ENCODE measurements at regions not wholly inside any gene's neighbourhood (a gene's known extent, or its start where the extent isn't known, plus 50 kb on each side); places are given as distances from the start of the nearest gene placed in this dataset.
A peak's percentile ranks its signal among the peaks of the same experiment; 100 is the strongest.

DNA sequence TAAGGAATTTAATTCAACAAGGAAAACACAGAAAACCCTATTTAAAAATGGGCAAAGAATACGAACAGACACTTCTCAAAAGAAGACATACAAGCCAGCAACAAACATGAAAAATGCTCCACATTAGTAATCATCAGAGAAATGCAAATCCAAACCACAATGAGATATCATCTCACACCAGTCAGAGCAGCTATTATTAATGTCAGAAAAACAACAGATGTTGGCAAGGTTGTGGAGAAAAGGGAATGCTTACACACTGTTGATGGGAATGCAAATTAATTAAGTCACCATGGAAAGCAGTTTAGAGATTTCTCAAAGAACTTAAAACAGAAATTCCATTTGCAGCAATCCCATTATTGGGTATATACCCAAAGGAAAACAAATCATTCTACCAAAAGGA lies 55.2 kb downstream of the GCC1 start:
- DNase-seq (ENCODE audit: low spot score), result no peak
- H3K4me1 ChIP-seq, result no peaks in the 10 kb centered on the region
- H3K9me3 ChIP-seq, result peaks cover 0 to 10% of the 10 kb centered on the region in 2 donors
- H3K36me3 ChIP-seq, result no peaks in the 10 kb centered on the region
- TF ChIP-seq, protein P1, sequence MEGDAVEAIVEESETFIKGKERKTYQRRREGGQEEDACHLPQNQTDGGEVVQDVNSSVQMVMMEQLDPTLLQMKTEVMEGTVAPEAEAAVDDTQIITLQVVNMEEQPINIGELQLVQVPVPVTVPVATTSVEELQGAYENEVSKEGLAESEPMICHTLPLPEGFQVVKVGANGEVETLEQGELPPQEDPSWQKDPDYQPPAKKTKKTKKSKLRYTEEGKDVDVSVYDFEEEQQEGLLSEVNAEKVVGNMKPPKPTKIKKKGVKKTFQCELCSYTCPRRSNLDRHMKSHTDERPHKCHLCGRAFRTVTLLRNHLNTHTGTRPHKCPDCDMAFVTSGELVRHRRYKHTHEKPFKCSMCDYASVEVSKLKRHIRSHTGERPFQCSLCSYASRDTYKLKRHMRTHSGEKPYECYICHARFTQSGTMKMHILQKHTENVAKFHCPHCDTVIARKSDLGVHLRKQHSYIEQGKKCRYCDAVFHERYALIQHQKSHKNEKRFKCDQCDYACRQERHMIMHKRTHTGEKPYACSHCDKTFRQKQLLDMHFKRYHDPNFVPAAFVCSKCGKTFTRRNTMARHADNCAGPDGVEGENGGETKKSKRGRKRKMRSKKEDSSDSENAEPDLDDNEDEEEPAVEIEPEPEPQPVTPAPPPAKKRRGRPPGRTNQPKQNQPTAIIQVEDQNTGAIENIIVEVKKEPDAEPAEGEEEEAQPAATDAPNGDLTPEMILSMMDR (IDR thresholded peaks at IDR 0.05), result no peak
- no peak overlapping the region for H3K27ac ChIP-seq
- H3K4me3 ChIP-seq, result no peak overlapping the region
- H3K27me3 ChIP-seq, result no peaks in the 10 kb centered on the region

DNA sequence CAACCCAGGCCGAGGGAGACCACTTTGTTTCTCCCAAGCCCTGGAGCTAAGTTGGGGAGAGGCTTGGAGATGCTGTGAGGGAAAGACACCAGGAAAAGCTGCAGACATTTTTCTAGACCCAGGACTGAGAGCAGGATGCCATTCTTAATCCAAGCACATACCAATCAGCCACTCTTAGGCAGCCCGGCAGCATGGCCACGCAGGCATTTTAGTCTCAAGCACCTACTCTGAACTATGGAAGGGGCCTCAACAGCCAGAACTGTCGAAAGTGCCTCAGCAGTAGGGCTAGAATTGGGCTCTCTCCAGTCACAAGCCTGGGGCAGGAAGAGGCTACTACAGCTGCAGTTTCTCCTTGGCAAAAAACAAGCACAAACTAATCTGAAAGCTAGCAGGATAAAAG lies 57.8 kb downstream of the GCC1 start:
- H3K36me3 ChIP-seq, result no peaks in the 10 kb centered on the region
- no peak overlapping the region for H3K27ac ChIP-seq
- H3K4me1 ChIP-seq, result no peaks in the 10 kb centered on the region
- no peak for DNase-seq (ENCODE audit: low spot score)
- no peak overlapping the region for H3K4me3 ChIP-seq
- peaks cover 0 to 10% of the 10 kb centered on the region in 2 donors for H3K9me3 ChIP-seq
- TF ChIP-seq, protein P1 (IDR thresholded peaks at IDR 0.05), result no peak
- no peaks in the 10 kb centered on the region for H3K27me3 ChIP-seq

DNA sequence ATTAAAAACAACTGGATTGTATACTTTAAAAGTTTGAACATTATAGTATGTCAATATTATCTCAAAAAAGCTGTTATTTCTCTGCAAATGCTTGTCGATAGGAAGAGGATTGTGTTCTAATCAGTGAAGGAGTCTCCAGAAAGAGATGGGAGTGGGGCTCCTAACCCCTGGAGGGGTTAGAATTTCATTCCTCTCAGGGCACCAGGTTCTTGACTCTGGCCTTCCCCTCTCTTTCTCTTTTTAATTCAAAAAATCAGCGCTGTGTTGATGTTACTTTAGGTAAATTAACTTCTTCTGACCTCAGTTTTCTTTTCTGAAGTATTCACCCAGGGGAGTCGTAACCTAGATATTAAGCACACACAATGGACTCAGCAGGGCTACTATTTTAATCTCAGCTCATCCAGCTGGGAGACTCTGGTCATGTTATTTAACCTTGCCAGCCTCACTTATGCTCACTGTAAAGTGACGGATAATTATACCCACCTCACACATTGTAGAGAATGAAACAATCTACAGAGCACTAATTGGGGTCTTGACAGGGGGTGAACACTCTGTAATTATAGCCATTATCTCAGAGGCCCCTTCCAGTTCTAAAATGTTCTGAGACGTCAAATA lies 59.4 kb downstream of the GCC1 start:
- TF ChIP-seq, protein P1 (IDR thresholded peaks at IDR 0.05), result no peak
- Histone ChIP-seq H3K36me3 (no peaks in the 10 kb centered on the region), H3K4me1 (no peaks in the 10 kb centered on the region), H3K27me3 (no peaks in the 10 kb centered on the region), H3K27ac (no peak overlapping the region), H3K4me3 (no peak overlapping the region), H3K9me3 (peaks cover 0 to 10% of the 10 kb centered on the region in 2 donors)
- no peak for DNase-seq (ENCODE audit: low spot score)

DNA sequence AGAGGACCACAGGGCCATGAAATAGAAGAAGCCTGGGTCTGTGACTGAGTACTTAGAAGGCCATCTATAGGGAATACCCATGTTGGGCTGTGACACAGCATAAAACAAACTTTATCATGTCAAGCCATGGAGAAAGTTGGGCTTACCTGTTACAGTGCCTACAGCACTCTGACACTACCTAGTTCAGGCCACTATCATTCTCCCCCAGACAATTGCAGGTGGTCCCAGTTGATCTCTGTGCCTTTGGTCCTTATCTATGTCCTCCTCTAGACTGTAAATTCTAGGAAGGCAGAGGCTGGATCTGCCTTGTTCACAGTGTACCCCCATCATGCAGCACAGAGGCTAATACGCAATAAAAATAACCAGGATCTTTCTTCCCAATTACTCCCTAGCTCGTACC lies 69.1 kb downstream of the GCC1 start:
- TF ChIP-seq, protein P1 (IDR thresholded peaks at IDR 0.05), result no peak
- Histone ChIP-seq H3K4me3 (no peak overlapping the region), H3K4me1 (no peaks in the 10 kb centered on the region), H3K36me3 (no peaks in the 10 kb centered on the region), H3K27me3 (no peaks in the 10 kb centered on the region), H3K27ac (no peak overlapping the region), H3K9me3 (no peaks in the 10 kb centered on the region)
- DNase-seq (ENCODE audit: low spot score), result no peak

DNA sequence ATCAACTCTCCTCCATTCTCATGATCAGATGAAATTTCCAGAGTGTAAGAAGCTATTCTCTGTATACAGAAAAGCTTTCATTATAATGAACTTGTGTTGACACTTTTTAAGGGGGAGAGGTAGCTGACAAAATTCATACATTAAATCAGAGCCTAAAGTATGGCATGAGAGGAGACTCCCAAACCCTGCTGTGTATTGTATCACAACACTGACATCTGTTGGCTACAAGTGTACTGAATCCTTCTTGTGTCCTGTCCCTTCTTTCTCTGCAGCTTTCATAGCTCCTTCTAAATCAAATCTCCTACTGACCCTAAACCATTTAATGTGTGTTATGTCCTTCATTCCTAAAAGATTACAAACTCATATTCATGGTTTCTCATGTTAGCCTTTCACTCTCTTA lies 70.9 kb downstream of the GCC1 start:
- no peak overlapping the region for H3K27ac ChIP-seq
- no peaks in the 10 kb centered on the region for H3K36me3 ChIP-seq
- TF ChIP-seq, protein P1 (IDR thresholded peaks at IDR 0.05), result peak in 1 of 2 donors; percentile 50
- H3K9me3 ChIP-seq, result no peaks in the 10 kb centered on the region
- H3K27me3 ChIP-seq, result no peaks in the 10 kb centered on the region
- no peak for DNase-seq (ENCODE audit: low spot score)
- H3K4me3 ChIP-seq, result no peak overlapping the region
- no peaks in the 10 kb centered on the region for H3K4me1 ChIP-seq

DNA sequence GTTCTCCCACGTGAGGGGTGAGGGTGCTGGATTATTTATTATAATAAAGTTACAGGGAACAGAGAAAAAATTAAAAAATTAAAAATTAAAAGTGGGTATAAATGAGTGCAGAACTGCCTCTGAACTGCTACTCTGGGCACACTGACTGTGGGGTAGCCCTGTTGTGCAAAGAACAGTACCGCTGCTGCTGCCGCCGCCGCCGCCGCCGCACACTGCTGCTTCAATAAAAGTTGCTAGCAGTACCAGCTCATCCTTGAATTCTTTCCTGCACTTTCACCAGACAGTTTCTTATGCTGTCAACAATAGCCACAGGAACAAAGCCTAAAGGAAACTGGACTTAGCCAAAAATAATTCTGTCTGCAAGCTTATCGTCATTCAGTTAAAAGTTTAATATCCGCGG lies 72.1 kb downstream of the GCC1 start:
- Histone ChIP-seq H3K27ac (no peak overlapping the region), H3K9me3 (no peaks in the 10 kb centered on the region), H3K36me3 (no peaks in the 10 kb centered on the region), H3K4me1 (no peaks in the 10 kb centered on the region), H3K4me3 (no peak overlapping the region), H3K27me3 (no peaks in the 10 kb centered on the region)
- no peak for DNase-seq (ENCODE audit: low spot score)
- TF ChIP-seq, protein P1 (IDR thresholded peaks at IDR 0.05), result no peak

Data from right atrium auricular region (tissue), 2 donors.